Activated CD4-positive, alpha-beta T cell treated with anti-CD3 and anti-CD28 coated beads, Interleukin-10, Interleukin-2, amounts not matched to agents 100 ng/mL and 50 ng/mL, durations not matched to agents 16 hours and 8 hours (primary cell): ENCODE measurements at regions not wholly inside any gene's neighbourhood (a gene's known extent, or its start where the extent isn't known, plus 50 kb on each side); places are given as distances from the start of the nearest gene placed in this dataset.
A peak's percentile ranks its signal among the peaks of the same experiment; 100 is the strongest.
"Not testable (repeated sequence)": the region's sequence is repeated elsewhere in the genome, so short reads cannot be mapped to it uniquely, and the experiment has no call there.

ENCODE experiments used
- DNase-seq: peaks from one replicate; pipeline ENCODE4 v3.0.0-alpha.2; 2020

GRCh38 chr12:129959889-129960288 lies 56.1 kb upstream of the TMEM132D start:
- DNase-seq: no peak

DNA sequence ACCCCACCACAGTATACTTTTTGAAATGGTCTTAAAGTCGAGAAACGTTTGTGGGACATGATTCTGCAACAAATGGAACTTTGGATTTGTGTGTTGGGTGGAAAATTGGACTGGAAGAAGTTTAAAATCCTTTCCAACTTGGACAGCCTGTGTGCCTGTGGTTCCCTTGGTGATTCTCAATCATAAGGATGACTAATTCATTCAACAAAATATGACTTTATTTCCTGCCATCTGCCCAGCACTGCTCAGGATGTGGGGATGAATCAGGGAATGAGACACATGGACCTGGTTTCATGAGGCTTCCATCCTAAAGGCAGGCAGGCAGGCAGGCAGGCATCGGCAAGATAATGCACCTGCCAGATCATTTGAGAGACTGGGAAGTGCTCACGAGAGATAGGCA lies 57.3 kb upstream of the TMEM132D start:
- no peak for DNase-seq

- DNase-seq: no peak
Measured at GRCh38 chr12:129961856-129962255, 58.0 kb upstream of the TMEM132D start.

DNA sequence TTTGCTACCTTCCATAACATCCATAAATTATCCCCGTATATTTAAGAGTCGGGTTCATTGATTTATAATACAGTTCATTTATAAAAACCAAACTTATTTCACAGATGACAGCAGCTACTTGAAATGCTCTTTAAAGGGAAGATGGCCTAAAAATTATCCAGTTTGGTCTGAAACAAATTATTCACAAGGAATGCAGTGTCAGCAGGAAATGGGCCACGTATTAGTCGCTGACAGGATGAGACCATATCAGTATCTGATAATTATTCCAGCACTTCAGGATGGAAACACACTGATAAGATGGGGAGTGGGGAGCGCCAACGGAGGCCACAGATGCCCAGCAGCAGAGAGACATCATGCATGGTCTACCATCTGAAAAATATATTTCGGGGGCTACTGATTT lies 60.5 kb upstream of the TMEM132D start:
- DNase-seq: no peak

DNA sequence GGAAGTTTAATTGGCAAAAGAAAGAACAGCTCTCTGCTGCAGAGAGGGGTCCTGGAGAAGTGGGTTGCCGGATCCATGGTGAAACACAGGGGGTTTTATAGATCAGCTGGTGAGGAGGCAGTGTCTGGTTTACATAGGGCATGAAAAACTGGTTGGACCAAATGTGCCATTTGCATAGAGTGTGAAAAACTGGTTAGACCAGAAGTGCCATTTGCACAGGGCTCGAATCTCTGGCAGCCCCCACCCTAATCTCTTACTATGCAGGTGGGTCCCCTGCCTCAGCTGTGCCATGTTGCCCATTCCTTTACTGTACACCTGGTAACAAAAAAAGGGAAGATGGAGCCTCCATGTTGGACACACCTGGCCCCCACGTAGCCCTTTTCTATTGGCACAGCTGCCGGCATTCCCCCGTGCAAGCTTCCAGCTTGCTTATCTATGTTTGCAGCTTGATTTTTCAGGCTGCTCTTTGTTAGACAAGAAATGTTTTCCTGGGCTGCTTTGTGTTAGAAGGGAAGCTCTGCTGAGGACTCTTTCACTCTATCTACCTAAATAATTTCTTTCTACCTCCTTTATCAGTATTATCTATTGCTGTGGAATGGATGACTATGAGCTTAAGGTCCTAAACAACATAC lies 61.1 kb upstream of the TMEM132D start:
- no peak for DNase-seq

DNA sequence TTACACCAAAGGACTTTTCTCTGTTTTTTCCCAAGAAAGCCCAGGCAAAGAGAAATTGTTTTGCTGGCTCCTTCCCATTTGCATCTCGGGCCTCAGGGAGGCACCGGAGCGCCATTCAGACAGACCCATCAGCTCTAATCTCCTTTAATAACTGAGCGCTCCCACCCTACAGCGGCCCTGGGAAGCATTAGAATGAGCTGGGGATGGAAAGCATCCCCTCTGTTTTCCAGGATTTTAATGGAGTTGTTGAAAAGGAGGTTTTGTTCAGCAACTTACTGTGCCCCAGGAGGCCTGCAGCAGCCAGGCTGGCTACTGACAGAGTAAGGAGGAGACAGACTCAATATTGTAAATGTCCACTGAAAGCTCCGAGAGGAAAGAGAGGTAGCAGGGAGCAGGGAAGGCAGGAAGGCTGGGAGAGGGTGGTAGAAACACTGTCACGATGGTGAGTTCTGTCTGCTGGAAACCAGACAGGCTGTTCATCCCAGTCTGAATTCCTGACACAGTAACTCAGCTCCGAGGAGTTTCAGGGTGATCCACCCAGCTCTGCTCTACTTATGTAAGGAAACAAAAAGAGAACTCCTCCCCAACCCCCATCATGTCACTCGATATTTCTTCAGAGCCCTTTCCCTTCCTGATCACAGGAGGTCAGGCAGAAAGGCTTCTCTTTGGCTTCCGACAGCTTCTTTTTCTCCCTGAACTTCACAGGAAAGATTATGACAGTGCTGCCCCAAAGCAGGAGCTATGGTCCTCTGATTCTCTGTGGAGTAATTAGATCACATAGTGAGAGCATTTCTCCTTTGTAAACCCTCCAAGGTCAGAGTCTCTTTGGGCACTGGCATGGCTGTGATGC lies 62.5 kb upstream of the TMEM132D start:
- DNase-seq: no peak

- DNase-seq: no peak
Measured at GRCh38 chr12:129971721-129972120, 67.9 kb upstream of the TMEM132D start.

GRCh38 chr12:129973236-129973961 lies 69.6 kb upstream of the TMEM132D start:
- DNase-seq: no peak

DNA sequence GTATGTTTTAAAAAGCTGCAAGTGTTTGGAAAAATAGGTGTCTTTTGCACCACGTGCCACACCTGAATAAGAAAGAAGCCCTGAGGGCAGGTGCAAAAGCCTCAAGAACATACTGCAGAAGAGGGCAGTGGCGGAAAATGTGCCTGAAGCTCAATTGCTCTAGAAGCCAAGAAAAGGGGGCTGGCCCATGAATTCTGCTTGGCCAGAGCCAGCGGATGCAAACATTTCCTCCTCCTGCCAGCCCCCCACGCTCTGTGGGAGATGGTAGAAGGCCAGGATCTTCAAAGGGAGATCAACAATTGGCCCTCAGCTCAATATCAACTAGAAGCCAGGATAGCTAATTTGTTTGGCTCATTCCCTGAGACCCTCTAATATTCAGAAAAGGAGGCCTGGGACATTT lies 80.3 kb upstream of the TMEM132D start:
- no peak for DNase-seq

DNA sequence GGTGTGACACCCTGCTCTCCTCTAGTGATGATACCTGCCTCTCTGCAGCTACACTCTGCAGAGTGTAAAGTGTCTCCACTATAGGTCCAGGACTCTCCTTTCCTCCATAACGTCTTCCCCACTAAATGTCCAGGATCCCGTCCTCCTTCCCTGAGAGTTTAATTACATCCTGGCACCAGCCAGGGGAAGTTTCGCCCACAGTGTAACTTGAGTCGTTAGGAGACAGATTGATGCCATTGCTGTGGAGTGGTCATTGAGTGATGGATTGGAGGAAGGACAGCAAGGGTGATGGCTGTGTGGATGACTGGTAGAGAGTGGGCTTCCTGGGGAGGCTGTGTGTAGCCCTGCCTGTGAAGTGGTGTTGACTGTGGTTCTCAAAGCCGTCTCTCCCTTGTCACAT lies 84.0 kb upstream of the TMEM132D start:
- no peak for DNase-seq

DNA sequence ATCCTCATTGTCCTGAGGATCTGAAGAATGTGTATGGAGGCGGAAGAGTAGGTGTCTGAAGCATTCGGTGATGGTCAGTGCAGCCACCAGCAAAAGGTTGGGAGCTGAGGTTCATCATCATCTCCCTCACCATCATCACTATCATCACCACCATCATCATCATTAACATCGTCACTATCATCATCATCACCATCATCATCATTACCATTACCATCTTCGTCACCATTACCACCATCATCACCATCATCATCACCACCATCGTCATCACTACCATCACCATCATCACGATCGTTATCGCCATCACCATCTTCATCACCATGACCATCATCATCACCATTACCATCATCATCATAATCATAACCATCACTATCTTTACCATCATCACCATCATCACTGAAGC lies 90.8 kb upstream of the TMEM132D start:
- no peak for DNase-seq

- DNase-seq: no peak
Measured at GRCh38 chr12:129997239-129997638, 93.4 kb upstream of the TMEM132D start.

- DNase-seq: not testable (repeated sequence)
Measured at GRCh38 chr12:130004310-130004877, 100.6 kb upstream of the TMEM132D start.

DNA sequence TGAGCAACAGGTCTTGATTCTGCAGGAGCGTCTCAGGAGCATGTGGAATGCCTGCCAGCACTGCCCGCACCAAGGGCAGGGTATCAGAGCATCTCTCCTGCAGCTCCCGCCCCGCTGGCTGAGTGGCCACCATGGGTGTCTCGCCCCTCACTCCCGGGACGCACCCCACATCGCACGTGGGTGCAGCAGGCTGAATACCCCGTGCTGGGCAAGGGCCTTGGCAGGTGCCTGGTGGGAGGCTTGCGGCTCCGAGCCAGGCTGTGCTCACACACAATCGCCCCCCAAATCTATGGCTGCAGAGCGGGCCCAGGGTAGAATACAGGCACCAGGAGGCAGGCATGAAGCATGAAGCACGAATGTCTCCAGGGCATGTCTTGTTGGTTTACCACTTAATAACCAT lies 103.9 kb upstream of the TMEM132D start:
- DNase-seq: no peak

DNA sequence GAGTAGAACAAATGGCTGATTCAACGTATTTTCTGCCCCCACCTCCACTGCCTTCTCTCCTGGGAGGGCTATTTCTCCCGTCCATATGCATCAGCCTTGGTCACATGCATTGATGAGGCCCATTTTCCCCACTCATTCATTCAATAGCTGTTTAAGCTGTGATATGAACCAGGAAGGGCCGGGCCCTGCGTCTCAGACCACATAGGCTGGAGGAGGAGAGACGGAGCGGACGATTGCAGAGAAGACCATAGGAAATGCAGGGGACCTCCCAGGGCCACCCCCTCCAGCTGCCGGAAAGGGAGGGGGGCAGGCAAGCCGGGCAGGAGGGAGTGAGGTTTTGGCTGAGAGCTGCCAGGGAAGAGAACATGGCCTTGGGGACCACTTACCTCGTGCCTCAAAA lies 104.4 kb upstream of the TMEM132D start:
- DNase-seq: no peak

GRCh38 chr12:130009961-130010360 lies 106.1 kb upstream of the TMEM132D start:
- no peak for DNase-seq

- DNase-seq: no peak
Measured at GRCh38 chr12:130011611-130012385, 108.0 kb upstream of the TMEM132D start.

DNA sequence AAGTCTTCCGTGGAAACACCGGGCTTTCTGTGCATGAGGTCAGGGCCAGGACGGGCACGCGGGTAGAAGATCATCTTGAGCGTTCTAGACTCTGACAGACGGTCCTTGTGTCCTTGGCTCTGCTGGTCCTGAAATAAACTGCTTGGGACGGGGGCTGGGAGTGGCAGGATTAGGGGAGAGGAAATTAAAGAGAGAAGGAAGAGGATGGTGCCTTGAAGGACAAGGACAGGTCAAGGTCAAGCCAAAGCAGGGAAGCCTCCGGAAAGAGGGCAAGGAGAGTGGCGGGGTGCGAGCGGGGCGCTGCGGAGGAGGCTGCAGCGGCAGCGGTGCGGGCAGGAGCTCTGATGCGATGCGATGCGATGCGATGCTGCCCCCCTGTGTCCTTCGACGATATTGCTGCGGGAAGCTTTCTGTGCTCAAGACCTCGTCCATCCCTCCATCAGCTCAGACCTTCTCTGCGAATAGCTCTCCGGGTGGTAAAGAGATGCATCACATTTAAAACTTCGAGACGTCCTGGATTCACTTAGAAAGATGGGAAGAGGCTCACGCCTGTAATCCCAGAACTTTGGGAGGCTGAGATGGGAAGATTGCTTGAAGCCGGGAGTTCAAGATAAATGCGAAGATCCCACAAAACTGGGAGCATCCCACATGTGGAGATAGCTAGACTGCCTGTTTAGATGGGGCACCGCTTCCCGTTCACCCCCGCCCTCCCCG lies 110.1 kb upstream of the TMEM132D start:
- peak; percentile 49 for DNase-seq

GRCh38 chr12:130014485-130014807 lies 110.6 kb upstream of the TMEM132D start:
- no peak for DNase-seq

DNA sequence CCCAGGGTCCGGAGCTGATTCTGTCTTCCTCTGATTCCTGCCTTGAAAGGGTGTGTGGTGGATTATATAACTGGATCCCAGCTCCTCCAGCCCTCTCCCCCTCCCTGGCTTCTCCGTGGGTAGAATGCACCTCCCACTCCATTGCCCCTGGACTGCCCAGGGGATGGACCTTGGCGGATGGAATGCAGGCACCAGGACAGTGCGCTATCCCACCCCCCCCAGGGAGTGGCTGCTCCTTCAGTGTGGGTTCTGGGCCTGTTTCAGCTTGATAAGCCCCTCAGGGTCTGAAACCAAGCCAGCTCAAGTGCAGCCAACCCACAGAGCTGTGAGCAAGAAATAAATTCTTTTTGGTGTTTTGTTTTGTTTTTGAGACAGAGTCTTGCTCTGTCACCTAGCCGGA lies 112.4 kb upstream of the TMEM132D start:
- DNase-seq: no peak

- no peak for DNase-seq
Measured at GRCh38 chr12:130016986-130017385, 113.2 kb upstream of the TMEM132D start.
